ENCODE measurements at regions not wholly inside any gene's neighbourhood (a gene's known extent, or its start where the extent isn't known, plus 50 kb on each side); places are given as distances from the start of the nearest gene placed in this dataset.
"Not testable (repeated sequence)": the region's sequence is repeated elsewhere in the genome, so short reads cannot be mapped to it uniquely, and the experiment has no call there.

DNA sequence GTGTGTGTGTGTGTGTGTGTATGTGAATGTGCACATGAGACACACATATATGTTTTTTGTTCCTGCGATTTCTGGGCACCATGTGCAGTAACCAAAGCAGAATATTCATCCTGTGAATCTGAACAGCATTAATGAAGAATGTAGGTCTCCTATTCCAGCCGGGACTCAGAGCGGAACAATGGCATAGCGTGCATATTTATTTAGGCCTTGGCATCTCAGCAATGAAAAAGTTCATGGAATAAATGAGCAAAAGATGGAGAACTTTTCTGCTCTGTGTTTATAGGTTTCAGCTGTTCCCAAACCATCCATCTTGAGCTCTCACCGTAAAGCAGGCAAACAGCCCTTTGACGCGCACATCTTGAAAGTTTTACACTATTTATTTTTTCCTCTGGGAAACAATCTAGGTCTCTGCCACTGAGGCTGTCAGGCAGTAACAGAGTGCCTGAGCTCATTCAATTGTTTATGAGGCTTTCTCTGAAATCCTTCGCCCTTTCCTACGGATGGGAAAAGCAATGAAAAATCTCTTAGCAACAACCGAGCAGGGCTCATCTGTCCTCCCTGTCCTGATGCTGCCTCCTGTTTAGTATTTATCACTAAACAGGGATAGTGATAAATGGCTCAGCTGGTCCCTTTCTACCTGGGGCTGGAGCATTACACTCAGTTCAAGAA lies 65.9 kb upstream of the KCNK12 start:
- peaks cover under 1% of the 10 kb centered on the region for H3K27me3 Mint-ChIP-seq

GRCh38 chr2:47636176-47636575 lies 65.4 kb upstream of the KCNK12 start:
- DNase-seq (ENCODE audit: low spot score in 2 of 2) (no peak), ATAC-seq (replicated peaks; ENCODE audit: extremely low read depth, poor library complexity, severe bottlenecking) (no peak)
- H3K27me3 Mint-ChIP-seq = peaks cover 6% of the 10 kb centered on the region
- H3K27ac Mint-ChIP-seq (ENCODE audit: low read depth) = no peak overlapping the region
- no peaks in the 10 kb centered on the region for H3K36me3 Mint-ChIP-seq (ENCODE audit: insufficient read depth)
- H3K4me3 Mint-ChIP-seq = no peak overlapping the region
- H3K9me3 Mint-ChIP-seq = no peaks in the 10 kb centered on the region
- no peaks in the 10 kb centered on the region for H3K4me1 Mint-ChIP-seq

More for the DNA sequence above, 65.9 kb upstream of the KCNK12 start:
- no peaks in the 10 kb centered on the region for H3K9me3 Mint-ChIP-seq
- no peak overlapping the region for H3K27ac Mint-ChIP-seq (ENCODE audit: low read depth)
- H3K4me1 Mint-ChIP-seq = no peaks in the 10 kb centered on the region
- ATAC-seq (replicated peaks; ENCODE audit: extremely low read depth, poor library complexity, severe bottlenecking) = no peak
- no peak overlapping the region for H3K4me3 Mint-ChIP-seq
- DNase-seq (ENCODE audit: low spot score in 2 of 2) = no peak
- H3K36me3 Mint-ChIP-seq (ENCODE audit: insufficient read depth) = no peaks in the 10 kb centered on the region

DNA sequence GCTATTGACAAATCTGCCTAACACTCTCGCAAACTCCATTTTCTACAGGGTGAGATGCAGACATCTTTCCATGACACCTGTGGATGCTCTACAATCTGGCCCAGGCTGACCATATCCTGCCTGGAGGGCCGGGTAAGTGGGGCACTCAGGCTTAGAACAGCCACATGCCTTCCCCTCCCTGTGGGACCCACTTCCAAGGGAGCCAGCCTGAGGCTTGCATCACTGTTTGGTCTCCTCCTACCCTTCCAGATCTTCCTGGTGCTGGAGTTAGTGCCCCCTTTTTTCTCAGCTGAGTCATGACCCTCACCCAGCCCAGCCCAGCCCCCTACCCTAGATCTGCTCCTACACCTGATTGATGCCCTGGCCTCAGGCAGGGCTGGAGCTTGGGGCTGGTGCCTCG lies 62.0 kb upstream of the KCNK12 start:
- Mint-ChIP-seq H3K4me3 (no peak overlapping the region), H3K36me3 (ENCODE audit: insufficient read depth) (no peaks in the 10 kb centered on the region), H3K27ac (ENCODE audit: low read depth) (no peak overlapping the region), H3K9me3 (no peaks in the 10 kb centered on the region), H3K4me1 (no peaks in the 10 kb centered on the region), H3K27me3 (peaks cover 39% of the 10 kb centered on the region)
- DNase-seq (ENCODE audit: low spot score in 2 of 2) = no peak
- ATAC-seq (replicated peaks; ENCODE audit: extremely low read depth, poor library complexity, severe bottlenecking) = no peak

GRCh38 chr2:47631792-47632398 lies 61.1 kb upstream of the KCNK12 start:
- Mint-ChIP-seq H3K4me3 (no peak overlapping the region), H3K4me1 (no peaks in the 10 kb centered on the region), H3K9me3 (no peaks in the 10 kb centered on the region), H3K27me3 (peaks cover 39% of the 10 kb centered on the region), H3K27ac (ENCODE audit: low read depth) (no peak overlapping the region), H3K36me3 (ENCODE audit: insufficient read depth) (no peaks in the 10 kb centered on the region)
- no peak for DNase-seq (ENCODE audit: low spot score in 2 of 2)
- ATAC-seq (replicated peaks; ENCODE audit: extremely low read depth, poor library complexity, severe bottlenecking) = no peak

DNA sequence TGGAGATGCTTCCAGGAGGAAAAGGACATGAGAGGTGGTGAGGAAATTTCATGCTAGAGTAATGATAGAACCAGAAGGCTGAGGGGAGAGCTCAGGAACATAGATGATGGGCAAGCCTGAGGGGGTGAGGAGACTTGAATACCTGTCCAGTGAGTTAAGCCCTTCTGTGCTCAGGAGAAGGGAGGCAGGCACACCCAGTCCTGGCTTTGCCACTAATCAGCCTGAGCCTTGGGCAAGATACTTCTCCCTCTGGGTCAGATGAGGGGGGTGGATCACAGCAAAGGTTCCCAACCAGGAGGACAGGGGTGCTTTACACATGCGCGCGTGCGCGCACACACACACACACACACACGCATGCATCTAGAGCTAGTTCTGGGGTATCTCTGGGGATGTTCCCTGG lies 60.5 kb upstream of the KCNK12 start:
- H3K4me1 Mint-ChIP-seq = no peaks in the 10 kb centered on the region
- H3K27ac Mint-ChIP-seq (ENCODE audit: low read depth) = no peak overlapping the region
- no peak overlapping the region for H3K4me3 Mint-ChIP-seq
- H3K27me3 Mint-ChIP-seq = peaks cover 41% of the 10 kb centered on the region
- ATAC-seq (replicated peaks; ENCODE audit: extremely low read depth, poor library complexity, severe bottlenecking) (no peak), DNase-seq (ENCODE audit: low spot score in 2 of 2) (no peak)
- no peaks in the 10 kb centered on the region for H3K36me3 Mint-ChIP-seq (ENCODE audit: insufficient read depth)
- no peaks in the 10 kb centered on the region for H3K9me3 Mint-ChIP-seq

- Mint-ChIP-seq H3K4me1 (no peaks in the 10 kb centered on the region), H3K36me3 (ENCODE audit: insufficient read depth) (no peaks in the 10 kb centered on the region), H3K4me3 (no peak overlapping the region), H3K9me3 (no peaks in the 10 kb centered on the region), H3K27ac (ENCODE audit: low read depth) (no peak overlapping the region), H3K27me3 (peaks cover 57% of the 10 kb centered on the region)
- ATAC-seq (replicated peaks; ENCODE audit: extremely low read depth, poor library complexity, severe bottlenecking) (no peak), DNase-seq (ENCODE audit: low spot score in 2 of 2) (no peak)
Measured at GRCh38 chr2:47629501-47630460, 59.0 kb upstream of the KCNK12 start.

DNA sequence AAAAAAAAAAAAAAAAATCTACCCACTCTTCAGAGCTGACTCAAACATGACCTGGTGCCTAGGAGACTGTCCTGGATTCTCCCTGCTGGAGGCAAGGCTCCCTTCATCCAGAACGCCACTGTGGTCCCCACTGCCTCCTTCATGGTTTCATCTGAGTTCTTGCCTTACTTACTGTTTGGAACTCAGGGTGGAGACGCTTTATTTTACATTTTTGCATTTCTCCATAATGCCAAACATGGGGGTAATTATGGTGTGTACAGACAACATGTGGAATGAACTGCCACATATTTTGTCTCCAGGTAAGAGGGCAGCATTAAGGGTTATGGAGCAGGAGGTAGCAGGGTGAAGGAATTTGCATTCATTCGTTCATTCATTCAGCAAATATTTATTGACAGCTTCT lies 58.1 kb upstream of the KCNK12 start:
- peaks cover 65% of the 10 kb centered on the region for H3K27me3 Mint-ChIP-seq
- no peaks in the 10 kb centered on the region for H3K36me3 Mint-ChIP-seq (ENCODE audit: insufficient read depth)
- H3K4me3 Mint-ChIP-seq = no peak overlapping the region
- DNase-seq (ENCODE audit: low spot score in 2 of 2) = no peak
- ATAC-seq (replicated peaks; ENCODE audit: extremely low read depth, poor library complexity, severe bottlenecking) = no peak
- no peak overlapping the region for H3K27ac Mint-ChIP-seq (ENCODE audit: low read depth)
- H3K4me1 Mint-ChIP-seq = no peaks in the 10 kb centered on the region
- H3K9me3 Mint-ChIP-seq = no peaks in the 10 kb centered on the region

DNA sequence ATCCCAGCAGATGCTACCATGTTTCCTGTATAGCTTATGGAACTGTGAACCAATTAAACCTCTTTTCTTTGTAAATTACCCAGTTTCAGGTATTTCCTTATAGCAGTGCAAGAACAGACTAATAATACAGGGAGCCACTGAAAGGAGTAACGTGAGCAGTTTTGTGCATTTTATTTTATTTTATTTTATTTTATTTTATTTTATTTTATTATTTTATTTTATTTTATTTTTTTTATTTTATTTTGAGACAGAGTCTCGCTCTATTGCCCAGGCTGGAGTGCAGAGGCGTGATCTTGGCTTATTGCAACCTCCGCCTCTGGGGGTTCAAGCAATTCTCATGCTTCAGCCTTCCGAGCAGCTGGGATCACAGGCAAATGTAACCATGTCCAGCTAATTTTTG lies 55.9 kb upstream of the KCNK12 start:
- Mint-ChIP-seq H3K4me1 (no peaks in the 10 kb centered on the region), H3K27ac (ENCODE audit: low read depth) (no peak overlapping the region), H3K27me3 (peaks cover 74% of the 10 kb centered on the region), H3K9me3 (no peaks in the 10 kb centered on the region), H3K36me3 (ENCODE audit: insufficient read depth) (no peaks in the 10 kb centered on the region), H3K4me3 (no peak overlapping the region)
- DNase-seq (ENCODE audit: low spot score in 2 of 2) = no peak
- ATAC-seq (replicated peaks; ENCODE audit: extremely low read depth, poor library complexity, severe bottlenecking) = no peak

GRCh38 chr2:47623140-47623539 lies 52.4 kb upstream of the KCNK12 start:
- DNase-seq (ENCODE audit: low spot score in 2 of 2); H3K9me3 Mint-ChIP-seq; ATAC-seq (replicated peaks; ENCODE audit: extremely low read depth, poor library complexity, severe bottlenecking); H3K4me1 Mint-ChIP-seq; H3K4me3 Mint-ChIP-seq; H3K27ac Mint-ChIP-seq (ENCODE audit: low read depth); H3K36me3 Mint-ChIP-seq (ENCODE audit: insufficient read depth): not testable (repeated sequence)
- peaks cover 38% of the 10 kb centered on the region for H3K27me3 Mint-ChIP-seq

DNA sequence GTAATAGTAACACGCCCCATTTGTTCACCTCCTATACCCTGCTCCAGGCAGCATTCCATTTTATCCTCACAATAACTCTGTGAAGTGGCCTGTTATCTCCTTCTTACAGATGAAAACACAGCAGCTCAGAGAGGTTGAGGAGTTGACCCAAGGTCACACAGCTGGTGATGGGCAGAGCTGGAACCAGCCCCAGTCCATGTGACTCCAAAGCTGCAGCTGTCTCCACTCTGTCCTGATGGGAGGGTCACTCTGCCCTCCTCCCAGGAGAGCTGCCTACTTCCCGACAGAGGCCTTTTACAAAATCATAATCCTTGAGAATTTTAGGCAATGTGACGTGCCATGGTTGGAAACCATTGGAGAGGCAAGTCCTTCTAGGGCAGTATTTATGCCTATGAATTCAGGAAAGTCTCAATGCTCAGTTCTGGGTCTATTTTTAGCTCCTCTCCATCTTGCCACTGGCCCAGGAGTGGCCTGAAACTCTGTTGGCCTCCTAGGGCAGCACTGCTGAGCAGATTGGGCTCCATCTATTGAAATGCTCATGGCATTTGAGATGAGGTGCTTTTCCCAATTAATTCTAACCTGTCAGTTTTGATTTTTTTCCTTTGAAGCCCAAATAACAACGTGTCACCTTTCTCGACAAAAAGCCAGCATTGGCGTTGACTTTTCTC lies 50.1 kb upstream of the KCNK12 start:
- Mint-ChIP-seq H3K4me1 (no peaks in the 10 kb centered on the region), H3K4me3 (no peak overlapping the region), H3K9me3 (no peaks in the 10 kb centered on the region), H3K27ac (ENCODE audit: low read depth) (no peak overlapping the region), H3K27me3 (peaks cover 29% of the 10 kb centered on the region), H3K36me3 (ENCODE audit: insufficient read depth) (no peaks in the 10 kb centered on the region)
- DNase-seq (ENCODE audit: low spot score in 2 of 2) (no peak), ATAC-seq (replicated peaks; ENCODE audit: extremely low read depth, poor library complexity, severe bottlenecking) (no peak)

Data from central memory CD8-positive, alpha-beta T cell (primary cell).